Left lung (tissue), 4 donors: ENCODE measurements at regions not wholly inside any gene's neighbourhood (a gene's known extent, or its start where the extent isn't known, plus 50 kb on each side); places are given as distances from the start of the nearest gene placed in this dataset.

Experiments used
- ATAC-seq: fragments of 200-7000 bp; cut with Tn5 transposase; one replicate; pipeline ENCODE4 v1.9.1; 2020; ENCODE audit warnings: moderate library complexity
- DNase-seq, 4 donors: peaks; one replicate each; pipeline ENCODE4 v3.0.0-alpha.2; 2013 to 2020
- H3K27ac ChIP-seq, 2 donors: fragments of 200-600 bp; sonication (generic) in 1 of 2; one replicate each; pipeline versions ENCODE4 v1.5.0 to v1.8.0; 2020 to 2021
- H3K27me3 ChIP-seq, 2 donors: fragments of 200-600 bp; sonication (generic) in 1 of 2; one replicate each; pipeline versions ENCODE4 v1.5.0 to v1.8.0; 2020 to 2021
- H3K36me3 ChIP-seq, 2 donors: fragments of 200-600 bp; sonication (generic) in 1 of 2; one replicate each; pipeline versions ENCODE4 v1.5.0 to v1.8.0; 2020 to 2021
- H3K4me1 ChIP-seq, 2 donors: fragments of 200-600 bp; one replicate each; pipeline ENCODE4 v1.8.0; 2021
- H3K4me3 ChIP-seq, 2 donors: fragments of 200-600 bp; sonication (generic) in 1 of 2; one replicate each; pipeline versions ENCODE4 v1.5.0 to v1.8.0; 2020 to 2021; ENCODE audit warnings: mild to moderate bottlenecking in 1 of 2
- H3K9me3 ChIP-seq, 2 donors: fragments of 200-600 bp; sonication (generic) in 1 of 2; one replicate each; pipeline versions ENCODE4 v1.5.0 to v1.8.0; 2020 to 2021
- CTCF ChIP-seq, 2 donors: fragments of 200-600 bp; sonication (generic) in 1 of 2; IDR thresholded peaks; one replicate each; pipeline versions ENCODE4 v1.5.0 to v1.8.0; 2021; ENCODE audit warnings: antibody characterized with exemption in 2 of 2
- intact Hi-C, 2 donors: fragments of 100-400 bp; cut with DNase I; formaldehyde crosslinking; loops; one replicate each; pipeline versions ENCODE4 v1.11.2 to v1.14.2; 2022
- donor health status: DM: no; HTN: yes; CAD: no.
- donor health status: DM: no; HTN: no; CAD: no.

GRCh38 chr20:60269573-60270162 lies 311.4 kb downstream of the CDH26 start:
- ATAC-seq (no peak), DNase-seq (no peak)
- no peaks in the 10 kb centered on the region for H3K4me1 ChIP-seq
- H3K4me3 ChIP-seq: no peak overlapping the region
- H3K36me3 ChIP-seq: no peaks in the 10 kb centered on the region
- intact Hi-C loops: no loop called here
- TF ChIP-seq CTCF (IDR thresholded peaks at IDR 0.05): no peak
- no peaks in the 10 kb centered on the region for H3K9me3 ChIP-seq
- H3K27ac ChIP-seq: no peak overlapping the region
- no peaks in the 10 kb centered on the region for H3K27me3 ChIP-seq

- intact Hi-C loops: no loop called here
- Histone ChIP-seq H3K4me3 (no peak overlapping the region), H3K9me3 (no peaks in the 10 kb centered on the region), H3K27ac (no peak overlapping the region), H3K36me3 (no peaks in the 10 kb centered on the region), H3K27me3 (no peaks in the 10 kb centered on the region), H3K4me1 (no peaks in the 10 kb centered on the region)
- no peak for ATAC-seq
- no peak for DNase-seq
- no peak for TF ChIP-seq CTCF (IDR thresholded peaks at IDR 0.05)
Observed at GRCh38 chr20:60270341-60270740, 312.1 kb downstream of the CDH26 start.

- DNase-seq (no peak), ATAC-seq (no peak)
- Histone ChIP-seq H3K4me3 (no peak overlapping the region), H3K36me3 (no peaks in the 10 kb centered on the region), H3K27ac (no peak overlapping the region), H3K4me1 (no peaks in the 10 kb centered on the region), H3K27me3 (no peaks in the 10 kb centered on the region), H3K9me3 (no peaks in the 10 kb centered on the region)
- intact Hi-C loops: no loop called here
- TF ChIP-seq CTCF (IDR thresholded peaks at IDR 0.05): peak in 1 of 2 donors; percentile 10
Observed at GRCh38 chr20:60271597-60271996, 313.4 kb downstream of the CDH26 start.

- H3K4me1 ChIP-seq: no peaks in the 10 kb centered on the region
- no peak overlapping the region for H3K4me3 ChIP-seq
- no peaks in the 10 kb centered on the region for H3K9me3 ChIP-seq
- no peak overlapping the region for H3K27ac ChIP-seq
- no peaks in the 10 kb centered on the region for H3K36me3 ChIP-seq
- DNase-seq (no peak), ATAC-seq (no peak)
- TF ChIP-seq CTCF (IDR thresholded peaks at IDR 0.05): no peak
- intact Hi-C loops: no loop called here
- no peaks in the 10 kb centered on the region for H3K27me3 ChIP-seq
Observed at GRCh38 chr20:60272790-60273189, 314.6 kb downstream of the CDH26 start.

- intact Hi-C loops: no loop called here
- ATAC-seq (no peak), DNase-seq (no peak)
- Histone ChIP-seq H3K4me3 (no peak overlapping the region), H3K27ac (no peak overlapping the region), H3K4me1 (no peaks in the 10 kb centered on the region), H3K27me3 (no peaks in the 10 kb centered on the region), H3K36me3 (no peaks in the 10 kb centered on the region), H3K9me3 (no peaks in the 10 kb centered on the region)
- TF ChIP-seq CTCF (IDR thresholded peaks at IDR 0.05): no peak
Observed at GRCh38 chr20:60274717-60275116, 316.5 kb downstream of the CDH26 start.
